Parathyroid adenoma (tissue), 2 donors: ENCODE measurements at regions not wholly inside any gene's neighbourhood (a gene's known extent, or its start where the extent isn't known, plus 50 kb on each side); places are given as distances from the start of the nearest gene placed in this dataset.

Experiments
- H2AFZ ChIP-seq: fragments of 300-600 bp; sonication (generic); one replicate; pipeline ENCODE4 v1.7.0; 2017; ENCODE audit warnings: antibody characterized with exemption, mild to moderate bottlenecking
- H3K27ac ChIP-seq: fragments of 300-600 bp; sonication (generic); one replicate; pipeline ENCODE4 v1.7.0; 2017
- H3K27me3 ChIP-seq: fragments of 300-600 bp; sonication (generic); one replicate; pipeline ENCODE4 v1.7.0; 2017; ENCODE audit warnings: low read length; ENCODE audit not compliant: control insufficient read depth, insufficient read depth
- H3K36me3 ChIP-seq: fragments of 300-600 bp; sonication (generic); one replicate; pipeline ENCODE4 v1.7.0; 2017; ENCODE audit warnings: low read length; ENCODE audit not compliant: control insufficient read depth, insufficient read depth
- H3K4me1 ChIP-seq: fragments of 300-600 bp; sonication (generic); one replicate; pipeline ENCODE4 v1.7.0; 2017; ENCODE audit warnings: control low read depth
- H3K4me2 ChIP-seq: fragments of 300-600 bp; sonication (generic); one replicate; pipeline ENCODE4 v1.7.0; 2017; ENCODE audit warnings: low read length
- H3K4me3 ChIP-seq: fragments of 300-600 bp; sonication (generic); one replicate; pipeline ENCODE4 v1.7.0; 2017; ENCODE audit warnings: low read depth, low read length
- H3K79me2 ChIP-seq: fragments of 300-600 bp; sonication (generic); one replicate; pipeline ENCODE4 v1.7.0; 2017; ENCODE audit warnings: control low read depth
- H3K9ac ChIP-seq: fragments of 300-600 bp; sonication (generic); one replicate; pipeline ENCODE4 v1.7.0; 2017; ENCODE audit warnings: mild to moderate bottlenecking
- H3K9me3 ChIP-seq: fragments of 300-600 bp; sonication (generic); one replicate; pipeline ENCODE4 v1.7.0; 2017; ENCODE audit warnings: low read length; ENCODE audit not compliant: control insufficient read depth
- CTCF ChIP-seq: fragments of 300-600 bp; sonication (generic); IDR thresholded peaks from one replicate; pipeline ENCODE4 v1.7.0; 2017; ENCODE audit warnings: antibody characterized with exemption, mild to moderate bottlenecking
- donor health status: primary hyperparathyroidism.

- Histone ChIP-seq H3K4me1 (no peaks in the 10 kb centered on the region), H3K27ac (no peak overlapping the region), H3K9me3 (no peaks in the 10 kb centered on the region), H2AFZ (no peak overlapping the region), H3K27me3 (no peaks in the 10 kb centered on the region), H3K36me3 (no peaks in the 10 kb centered on the region), H3K9ac (no peak overlapping the region), H3K4me2 (no peak overlapping the region), H3K4me3 (no peak overlapping the region), H3K79me2 (no peaks in the 10 kb centered on the region)
- no peak for TF ChIP-seq CTCF
Measured at GRCh38 chr11:121898903-121899302, 217.1 kb downstream of the BLID start.

DNA sequence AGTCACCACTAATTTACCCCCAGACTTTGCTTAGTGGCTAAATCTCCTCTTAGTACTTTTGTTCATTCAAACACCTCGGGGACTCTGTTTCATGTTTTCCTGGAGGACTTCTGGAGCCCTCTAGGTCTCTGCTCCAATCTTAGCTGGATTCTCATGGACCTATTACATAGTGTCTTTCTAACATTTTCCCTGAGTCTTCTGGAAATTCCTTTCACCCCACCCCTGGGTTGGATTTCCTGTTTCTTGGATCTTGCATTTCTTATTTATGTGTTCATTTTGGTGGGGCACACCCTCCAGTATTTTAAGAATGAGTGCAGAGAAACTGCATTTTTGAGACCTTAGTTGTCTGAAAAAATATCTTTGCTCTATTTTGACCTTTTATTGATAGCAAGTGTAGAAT lies 220.1 kb downstream of the BLID start:
- H3K27ac ChIP-seq = no peak overlapping the region
- no peaks in the 10 kb centered on the region for H3K4me1 ChIP-seq
- H3K9me3 ChIP-seq = no peaks in the 10 kb centered on the region
- H3K27me3 ChIP-seq = no peaks in the 10 kb centered on the region
- no peak for TF ChIP-seq CTCF
- no peaks in the 10 kb centered on the region for H3K36me3 ChIP-seq
- no peaks in the 10 kb centered on the region for H3K79me2 ChIP-seq
- no peak overlapping the region for H3K4me3 ChIP-seq
- no peak overlapping the region for H2AFZ ChIP-seq
- H3K9ac ChIP-seq = no peak overlapping the region
- H3K4me2 ChIP-seq = no peak overlapping the region

DNA sequence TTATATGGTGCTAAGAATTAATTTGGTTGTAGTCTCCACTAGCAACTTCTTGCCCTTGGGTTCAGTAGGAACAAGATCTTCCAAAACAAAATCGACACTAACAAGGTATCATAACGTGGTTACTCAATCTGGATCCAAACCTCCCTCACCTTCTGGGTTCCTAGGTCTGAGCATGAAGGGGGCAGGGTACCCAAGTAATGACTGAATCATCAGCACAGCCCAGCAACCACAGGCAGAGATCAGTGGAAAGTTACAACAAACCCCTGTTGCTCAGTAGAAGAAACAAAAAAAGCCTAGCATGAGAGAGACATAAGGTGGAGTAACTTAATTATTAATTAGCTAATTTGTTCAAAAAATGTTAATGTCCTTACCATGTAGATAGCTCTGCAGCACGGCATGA lies 221.4 kb downstream of the BLID start:
- no peaks in the 10 kb centered on the region for H3K9me3 ChIP-seq
- TF ChIP-seq CTCF = no peak
- H3K4me1 ChIP-seq = no peaks in the 10 kb centered on the region

GRCh38 chr11:121892863-121893262 lies 223.2 kb downstream of the BLID start:
- Histone ChIP-seq H3K4me1 (no peaks in the 10 kb centered on the region), H3K9me3 (no peaks in the 10 kb centered on the region), H3K79me2 (no peaks in the 10 kb centered on the region), H3K9ac (no peak overlapping the region), H3K4me2 (no peak overlapping the region), H2AFZ (no peak overlapping the region), H3K27ac (no peak overlapping the region), H3K36me3 (no peaks in the 10 kb centered on the region), H3K4me3 (no peak overlapping the region), H3K27me3 (no peaks in the 10 kb centered on the region)
- TF ChIP-seq CTCF = no peak

More for the DNA sequence above, 221.4 kb downstream of the BLID start:
- no peaks in the 10 kb centered on the region for H3K79me2 ChIP-seq
- no peak overlapping the region for H3K27ac ChIP-seq
- no peak overlapping the region for H3K4me3 ChIP-seq
- H2AFZ ChIP-seq = no peak overlapping the region
- H3K36me3 ChIP-seq = no peaks in the 10 kb centered on the region
- H3K27me3 ChIP-seq = no peaks in the 10 kb centered on the region
- H3K9ac ChIP-seq = no peak overlapping the region
- no peak overlapping the region for H3K4me2 ChIP-seq

GRCh38 chr11:121892131-121892681 lies 223.8 kb downstream of the BLID start:
- no peak overlapping the region for H3K27ac ChIP-seq

More at GRCh38 chr11:121892131-121892681, 223.8 kb downstream of the BLID start:
- no peaks in the 10 kb centered on the region for H3K79me2 ChIP-seq
- no peak for TF ChIP-seq CTCF
- no peaks in the 10 kb centered on the region for H3K27me3 ChIP-seq
- H2AFZ ChIP-seq = no peak overlapping the region
- no peaks in the 10 kb centered on the region for H3K9me3 ChIP-seq
- no peak overlapping the region for H3K4me3 ChIP-seq
- no peak overlapping the region for H3K9ac ChIP-seq
- no peak overlapping the region for H3K4me2 ChIP-seq
- no peaks in the 10 kb centered on the region for H3K36me3 ChIP-seq
- no peaks in the 10 kb centered on the region for H3K4me1 ChIP-seq
